Fibroblast of lung (primary cell): ENCODE measurements at regions not wholly inside any gene's neighbourhood (a gene's known extent, or its start where the extent isn't known, plus 50 kb on each side); places are given as distances from the start of the nearest gene placed in this dataset.

Source experiments
- DNase-seq, 2 donors: peaks; one replicate each; pipeline versions ENCODE4 v3.0.0 to v3.0.0-alpha.2; 2010; ENCODE audit warnings: low read depth in 2 of 2
- H2AFZ ChIP-seq: 2 replicates; pipeline ENCODE4 v1.5.1; 2012; ENCODE audit warnings: low read length, control low read depth, inconsistent platforms
- H3K27ac ChIP-seq: 2 replicates; pipeline ENCODE4 v1.5.1; 2011; ENCODE audit warnings: low read length, control low read depth; ENCODE audit not compliant: insufficient read depth
- H3K27me3 ChIP-seq: 2 replicates; pipeline ENCODE4 v1.5.1; 2011; ENCODE audit warnings: mild to moderate bottlenecking, low read length; ENCODE audit not compliant: control insufficient read depth, insufficient read depth
- H3K36me3 ChIP-seq: 2 replicates; pipeline ENCODE4 v1.5.1; 2011; ENCODE audit warnings: low read length; ENCODE audit not compliant: control insufficient read depth, insufficient read depth
- H3K4me1 ChIP-seq: 2 replicates; pipeline ENCODE4 v1.5.1; 2011; ENCODE audit warnings: low read length; ENCODE audit not compliant: control insufficient read depth, insufficient read depth; ENCODE audit errors: extremely low read depth
- H3K4me2 ChIP-seq: 2 replicates; pipeline ENCODE4 v1.5.1; 2011; ENCODE audit warnings: low read length, control low read depth; ENCODE audit not compliant: insufficient read depth; ENCODE audit errors: extremely low read depth
- H3K4me3 ChIP-seq, 4 experiments: fragments of 200-600 bp in 1 of 4; sonication (generic) in 1 of 4; replicated peaks in 1 of 4; 2 replicates each; pipeline ENCODE4 v1.5.1; 2011 to 2016; ENCODE audit warnings: low read length in 4 of 4, low read depth in 3 of 4, mild to moderate bottlenecking in 3 of 4, control low read depth in 2 of 4, inconsistent platforms in 1 of 4, mixed read lengths in 1 of 4; ENCODE audit not compliant: insufficient read depth in 1 of 4; ENCODE audit errors: control extremely low read depth in 1 of 4
- H3K79me2 ChIP-seq: 2 replicates; pipeline ENCODE4 v1.5.1; 2012; ENCODE audit warnings: mild to moderate bottlenecking, low read length, inconsistent platforms; ENCODE audit not compliant: control insufficient read depth, insufficient read depth
- H3K9ac ChIP-seq: 2 replicates; pipeline ENCODE4 v1.5.1; 2011; ENCODE audit warnings: mild to moderate bottlenecking, low read length, control low read depth; ENCODE audit not compliant: insufficient read depth
- H3K9me3 ChIP-seq: 2 replicates; pipeline ENCODE4 v1.5.1; 2012; ENCODE audit warnings: low read depth, low read length; ENCODE audit not compliant: control insufficient read depth, insufficient read depth
- H4K20me1 ChIP-seq: 2 replicates; pipeline ENCODE4 v1.5.1; 2011; ENCODE audit warnings: low read length; ENCODE audit not compliant: control insufficient read depth, insufficient read depth; ENCODE audit errors: extremely low read depth
- EZH2 ChIP-seq: IDR thresholded peaks from 2 replicates; pipeline ENCODE4 v1.5.1; 2012; ENCODE audit warnings: low read length, control low read depth, mild to moderate bottlenecking; ENCODE audit errors: missing control alignments
- TF ChIP-seq, protein P1 (sequence below), 2 donors: IDR thresholded peaks in 1 of 2; conservative IDR thresholded peaks in 1 of 2; 1 replicate in 1 of 2; 2 replicates in 1 of 2; pipeline ENCODE4 v1.5.1; 2011 to 2012; ENCODE audit warnings: low read length in 2 of 2, control low read depth in 1 of 2, inconsistent platforms in 1 of 2, low read depth in 1 of 2, mild to moderate bottlenecking in 1 of 2

- H3K4me3 ChIP-seq = no peak overlapping the region
- DNase-seq = no peak
- no peak overlapping the region for H3K4me2 ChIP-seq
- no peak overlapping the region for H3K9ac ChIP-seq
- no peaks in the 10 kb centered on the region for H3K9me3 ChIP-seq
- H4K20me1 ChIP-seq = no peaks in the 10 kb centered on the region
- peaks cover 2% of the 10 kb centered on the region for H3K27me3 ChIP-seq
- TF ChIP-seq, protein P1, sequence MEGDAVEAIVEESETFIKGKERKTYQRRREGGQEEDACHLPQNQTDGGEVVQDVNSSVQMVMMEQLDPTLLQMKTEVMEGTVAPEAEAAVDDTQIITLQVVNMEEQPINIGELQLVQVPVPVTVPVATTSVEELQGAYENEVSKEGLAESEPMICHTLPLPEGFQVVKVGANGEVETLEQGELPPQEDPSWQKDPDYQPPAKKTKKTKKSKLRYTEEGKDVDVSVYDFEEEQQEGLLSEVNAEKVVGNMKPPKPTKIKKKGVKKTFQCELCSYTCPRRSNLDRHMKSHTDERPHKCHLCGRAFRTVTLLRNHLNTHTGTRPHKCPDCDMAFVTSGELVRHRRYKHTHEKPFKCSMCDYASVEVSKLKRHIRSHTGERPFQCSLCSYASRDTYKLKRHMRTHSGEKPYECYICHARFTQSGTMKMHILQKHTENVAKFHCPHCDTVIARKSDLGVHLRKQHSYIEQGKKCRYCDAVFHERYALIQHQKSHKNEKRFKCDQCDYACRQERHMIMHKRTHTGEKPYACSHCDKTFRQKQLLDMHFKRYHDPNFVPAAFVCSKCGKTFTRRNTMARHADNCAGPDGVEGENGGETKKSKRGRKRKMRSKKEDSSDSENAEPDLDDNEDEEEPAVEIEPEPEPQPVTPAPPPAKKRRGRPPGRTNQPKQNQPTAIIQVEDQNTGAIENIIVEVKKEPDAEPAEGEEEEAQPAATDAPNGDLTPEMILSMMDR (conservative IDR thresholded peaks at IDR 0.05 in 1 of 2, IDR thresholded peaks at IDR 0.05 in 1 of 2; ENCODE audit: low read depth in 1 of 2, low read length in 2 of 2) = no peak
- no peak for TF ChIP-seq EZH2
- H3K27ac ChIP-seq = no peak overlapping the region
- H3K79me2 ChIP-seq = no peaks in the 10 kb centered on the region
- H2AFZ ChIP-seq = no peak overlapping the region
- no peaks in the 10 kb centered on the region for H3K36me3 ChIP-seq
- peaks cover 5% of the 10 kb centered on the region for H3K4me1 ChIP-seq
Measured at GRCh38 chr6:3581469-3581868, 124.6 kb upstream of the SLC22A23 start.

GRCh38 chr6:3579652-3580175 is 122.9 kb upstream of the SLC22A23 start:
- Histone ChIP-seq H3K9ac (no peak overlapping the region), H3K27ac (no peak overlapping the region), H3K4me1 (peaks cover 2% of the 10 kb centered on the region), H3K27me3 (peaks cover 2% of the 10 kb centered on the region), H3K9me3 (no peaks in the 10 kb centered on the region), H3K79me2 (no peaks in the 10 kb centered on the region), H3K36me3 (no peaks in the 10 kb centered on the region), H4K20me1 (no peaks in the 10 kb centered on the region), H3K4me3 (no peak overlapping the region), H3K4me2 (no peak overlapping the region), H2AFZ (no peak overlapping the region)
- TF ChIP-seq EZH2 = no peak
- TF ChIP-seq, protein P1 (conservative IDR thresholded peaks at IDR 0.05 in 1 of 2, IDR thresholded peaks at IDR 0.05 in 1 of 2; ENCODE audit: low read depth in 1 of 2, low read length in 2 of 2) = no peak
- no peak for DNase-seq

DNA sequence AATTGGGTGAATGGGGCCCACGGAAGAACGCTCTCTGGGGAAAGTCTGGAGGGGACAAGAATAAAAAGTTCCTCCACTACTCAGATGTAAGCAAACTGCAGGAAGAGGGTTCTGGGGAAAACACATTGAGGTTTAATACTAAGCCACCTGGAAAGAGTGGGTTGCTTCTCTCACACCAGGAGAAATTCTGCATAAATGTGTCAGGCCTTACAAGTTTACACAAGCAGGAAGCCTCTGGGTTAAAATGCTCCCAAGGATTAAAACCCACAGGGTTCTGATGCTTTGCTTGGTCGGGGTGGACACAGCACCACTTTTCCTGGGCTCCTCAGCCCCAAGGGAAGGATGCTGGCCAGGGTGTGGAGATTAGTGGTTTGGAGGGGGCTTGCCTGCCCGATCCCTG is 122.1 kb upstream of the SLC22A23 start:
- no peak overlapping the region for H3K27ac ChIP-seq
- no peak overlapping the region for H2AFZ ChIP-seq
- H3K36me3 ChIP-seq = no peaks in the 10 kb centered on the region
- H3K4me1 ChIP-seq = peaks cover 2% of the 10 kb centered on the region
- H3K4me2 ChIP-seq = no peak overlapping the region
- TF ChIP-seq, protein P1 (conservative IDR thresholded peaks at IDR 0.05 in 1 of 2, IDR thresholded peaks at IDR 0.05 in 1 of 2; ENCODE audit: low read depth in 1 of 2, low read length in 2 of 2) = no peak
- no peak for TF ChIP-seq EZH2
- no peak for DNase-seq
- peaks cover 4% of the 10 kb centered on the region for H3K27me3 ChIP-seq
- H4K20me1 ChIP-seq = no peaks in the 10 kb centered on the region
- no peak overlapping the region for H3K9ac ChIP-seq
- no peaks in the 10 kb centered on the region for H3K9me3 ChIP-seq
- H3K4me3 ChIP-seq = no peak overlapping the region
- no peaks in the 10 kb centered on the region for H3K79me2 ChIP-seq
